ENCODE measurements at regions not wholly inside any gene's neighbourhood (a gene's known extent, or its start where the extent isn't known, plus 50 kb on each side); places are given as distances from the start of the nearest gene placed in this dataset.
"Not testable (repeated sequence)": the region's sequence is repeated elsewhere in the genome, so short reads cannot be mapped to it uniquely, and the experiment has no call there.

DNA sequence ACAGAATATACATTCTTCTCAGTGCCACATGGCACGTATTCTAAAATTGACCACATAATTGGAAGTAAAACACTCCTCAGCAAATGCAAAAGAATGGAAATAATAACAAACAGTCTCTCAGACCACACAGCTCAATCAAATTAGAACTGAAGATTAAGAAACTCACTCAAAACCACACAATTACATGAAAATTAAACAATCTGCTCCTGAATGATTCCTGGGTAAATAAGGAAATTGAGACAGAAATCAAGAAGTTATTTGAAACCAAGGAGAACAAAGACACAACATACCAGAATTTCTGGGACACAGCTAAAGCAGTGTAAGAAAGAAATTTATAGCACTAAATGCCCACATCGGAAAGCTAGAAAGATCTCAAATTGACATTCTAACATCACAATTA lies 637.3 kb downstream of the ANKRD50 start:
- TF ChIP-seq CTCF, POLR2A (IDR thresholded peaks at IDR 0.05): not testable (repeated sequence)

Data from suprapubic skin (tissue), 3 donors.